Fibroblast of upper back skin (primary cell): ENCODE measurements at regions not wholly inside any gene's neighbourhood (a gene's known extent, or its start where the extent isn't known, plus 50 kb on each side); places are given as distances from the start of the nearest gene placed in this dataset.
"Not testable (repeated sequence)": the region's sequence is repeated elsewhere in the genome, so short reads cannot be mapped to it uniquely, and the experiment has no call there.

Experiments
- DNase-seq: peaks from one replicate; pipeline ENCODE4 v3.0.0-alpha.2; 2013

GRCh38 chr15:77896147-77897112, 181.1 kb downstream of the TBC1D2B start:
- not testable (repeated sequence) for DNase-seq

GRCh38 chr15:77895742-77896141, 181.8 kb downstream of the TBC1D2B start:
- DNase-seq, result no peak

- DNase-seq, result not testable (repeated sequence)
Measured at GRCh38 chr15:77895145-77895544, 182.4 kb downstream of the TBC1D2B start.

GRCh38 chr15:77893671-77894640, 183.6 kb downstream of the TBC1D2B start:
- DNase-seq, result not testable (repeated sequence)

- DNase-seq, result not testable (repeated sequence)
Measured at GRCh38 chr15:77893246-77893645, 184.3 kb downstream of the TBC1D2B start.

GRCh38 chr15:77892335-77892734, 185.2 kb downstream of the TBC1D2B start:
- DNase-seq, result no peak

- not testable (repeated sequence) for DNase-seq
Measured at GRCh38 chr15:77891862-77892261, 185.6 kb downstream of the TBC1D2B start.

GRCh38 chr15:77890911-77891801, 186.4 kb downstream of the TBC1D2B start:
- DNase-seq, result peak; percentile 40

GRCh38 chr15:77889828-77890725, 187.4 kb downstream of the TBC1D2B start:
- DNase-seq, result not testable (repeated sequence)

- DNase-seq, result no peak
Measured at GRCh38 chr15:77889009-77889806, 188.3 kb downstream of the TBC1D2B start.

- DNase-seq, result not testable (repeated sequence)
Measured at GRCh38 chr15:77887563-77888429, 189.7 kb downstream of the TBC1D2B start.

GRCh38 chr15:77886805-77887448, 190.6 kb downstream of the TBC1D2B start:
- DNase-seq, result no peak

GRCh38 chr15:77885877-77886500, 191.5 kb downstream of the TBC1D2B start:
- not testable (repeated sequence) for DNase-seq

GRCh38 chr15:77883012-77883411, 194.5 kb downstream of the TBC1D2B start:
- not testable (repeated sequence) for DNase-seq

- DNase-seq, result no peak
Measured at GRCh38 chr15:77881950-77882349, 195.6 kb downstream of the TBC1D2B start.

- DNase-seq, result not testable (repeated sequence)
Measured at GRCh38 chr15:77881535-77881934, 196.0 kb downstream of the TBC1D2B start.

- DNase-seq, result peak; percentile 61
Measured at GRCh38 chr15:77879466-77879865, 198.0 kb downstream of the TBC1D2B start.
